Neural progenitor cell (in vitro differentiated cells): ENCODE measurements at regions not wholly inside any gene's neighbourhood (a gene's known extent, or its start where the extent isn't known, plus 50 kb on each side); places are given as distances from the start of the nearest gene placed in this dataset.

Experiments
- CTCF ChIP-seq: fragments of 200-600 bp; sonication (generic); IDR thresholded peaks from 2 replicates; pipeline ENCODE4 v1.5.1; 2017; ENCODE audit warnings: antibody characterized with exemption, mild to moderate bottlenecking
- EZH2 ChIP-seq: fragments of 200-600 bp; sonication (generic); IDR thresholded peaks from 2 replicates; pipeline ENCODE4 v1.6.1; 2017; ENCODE audit warnings: antibody characterized with exemption, mild to moderate bottlenecking, moderate library complexity
- EZH2phosphoT487 ChIP-seq: fragments of 200-600 bp; sonication (generic); IDR thresholded peaks from 2 replicates; pipeline ENCODE4 v1.6.1; 2017; ENCODE audit warnings: antibody characterized with exemption

GRCh38 chr3:67245545-67245944, 247.4 kb downstream of the KBTBD8 start:
- TF ChIP-seq CTCF (peak; percentile 8), EZH2 (no peak), EZH2phosphoT487 (no peak)
